HL-60 (cell line): ENCODE measurements at regions not wholly inside any gene's neighbourhood (a gene's known extent, or its start where the extent isn't known, plus 50 kb on each side); places are given as distances from the start of the nearest gene placed in this dataset.

Source experiments
- GABPA ChIP-seq: IDR thresholded peaks from 2 replicates; pipeline ENCODE4 v1.6.1; 2012; ENCODE audit warnings: low read depth
- POLR2AphosphoS5 ChIP-seq: IDR thresholded peaks from 2 replicates; pipeline ENCODE4 v1.6.1; 2012; ENCODE audit warnings: low read depth
- REST ChIP-seq: IDR thresholded peaks from 2 replicates; pipeline ENCODE4 v1.6.1; 2012; ENCODE audit warnings: low read depth; ENCODE audit not compliant: insufficient replicate concordance
- TF ChIP-seq, protein P1 (sequence below): IDR thresholded peaks from one replicate; pipeline ENCODE4 v1.5.1; 2011; ENCODE audit warnings: low read length, control low read depth, inconsistent platforms; ENCODE audit not compliant: insufficient read depth

- TF ChIP-seq POLR2AphosphoS5 (no peak), REST (no peak), GABPA (no peak)
- TF ChIP-seq, protein P1, sequence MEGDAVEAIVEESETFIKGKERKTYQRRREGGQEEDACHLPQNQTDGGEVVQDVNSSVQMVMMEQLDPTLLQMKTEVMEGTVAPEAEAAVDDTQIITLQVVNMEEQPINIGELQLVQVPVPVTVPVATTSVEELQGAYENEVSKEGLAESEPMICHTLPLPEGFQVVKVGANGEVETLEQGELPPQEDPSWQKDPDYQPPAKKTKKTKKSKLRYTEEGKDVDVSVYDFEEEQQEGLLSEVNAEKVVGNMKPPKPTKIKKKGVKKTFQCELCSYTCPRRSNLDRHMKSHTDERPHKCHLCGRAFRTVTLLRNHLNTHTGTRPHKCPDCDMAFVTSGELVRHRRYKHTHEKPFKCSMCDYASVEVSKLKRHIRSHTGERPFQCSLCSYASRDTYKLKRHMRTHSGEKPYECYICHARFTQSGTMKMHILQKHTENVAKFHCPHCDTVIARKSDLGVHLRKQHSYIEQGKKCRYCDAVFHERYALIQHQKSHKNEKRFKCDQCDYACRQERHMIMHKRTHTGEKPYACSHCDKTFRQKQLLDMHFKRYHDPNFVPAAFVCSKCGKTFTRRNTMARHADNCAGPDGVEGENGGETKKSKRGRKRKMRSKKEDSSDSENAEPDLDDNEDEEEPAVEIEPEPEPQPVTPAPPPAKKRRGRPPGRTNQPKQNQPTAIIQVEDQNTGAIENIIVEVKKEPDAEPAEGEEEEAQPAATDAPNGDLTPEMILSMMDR = no peak
Measured at GRCh38 chr2:17355608-17356329, 162.5 kb downstream of the RAD51AP2 start.
